ENCODE measurements at regions not wholly inside any gene's neighbourhood (a gene's known extent, or its start where the extent isn't known, plus 50 kb on each side); places are given as distances from the start of the nearest gene placed in this dataset.
"Not testable (repeated sequence)": the region's sequence is repeated elsewhere in the genome, so short reads cannot be mapped to it uniquely, and the experiment has no call there.

- no peak for ATAC-seq (replicated peaks)
- no peak overlapping the region for H3K27ac Mint-ChIP-seq
- no peak overlapping the region for H3K4me3 Mint-ChIP-seq
- H3K9me3 Mint-ChIP-seq, result peaks cover 13% of the 10 kb centered on the region
- no peaks in the 10 kb centered on the region for H3K36me3 Mint-ChIP-seq (ENCODE audit: low read depth)
- H3K27me3 Mint-ChIP-seq, result no peaks in the 10 kb centered on the region
- H3K4me1 Mint-ChIP-seq, result no peaks in the 10 kb centered on the region
Observed at GRCh38 chr4:178165251-178165950, 723.2 kb upstream of the AGA start.

GRCh38 chr4:178165951-178166308 is 723.7 kb upstream of the AGA start:
- no peak overlapping the region for H3K4me3 Mint-ChIP-seq
- H3K27me3 Mint-ChIP-seq, result no peaks in the 10 kb centered on the region
- H3K27ac Mint-ChIP-seq, result no peak overlapping the region
- H3K4me1 Mint-ChIP-seq, result no peaks in the 10 kb centered on the region
- H3K36me3 Mint-ChIP-seq (ENCODE audit: low read depth), result no peaks in the 10 kb centered on the region
- peaks cover 13% of the 10 kb centered on the region for H3K9me3 Mint-ChIP-seq
- no peak for ATAC-seq (replicated peaks)

GRCh38 chr4:178173771-178174170 is 731.5 kb upstream of the AGA start:
- Mint-ChIP-seq H3K36me3 (ENCODE audit: low read depth) (no peaks in the 10 kb centered on the region), H3K27me3 (no peaks in the 10 kb centered on the region), H3K4me1 (no peaks in the 10 kb centered on the region), H3K4me3 (no peak overlapping the region), H3K27ac (no peak overlapping the region), H3K9me3 (no peaks in the 10 kb centered on the region)
- ATAC-seq (replicated peaks), result no peak

GRCh38 chr4:178174756-178175155 is 732.5 kb upstream of the AGA start:
- Mint-ChIP-seq H3K27me3 (no peaks in the 10 kb centered on the region), H3K4me1 (no peaks in the 10 kb centered on the region), H3K4me3 (no peak overlapping the region), H3K27ac (no peak overlapping the region), H3K9me3 (no peaks in the 10 kb centered on the region), H3K36me3 (ENCODE audit: low read depth) (no peaks in the 10 kb centered on the region)
- ATAC-seq (replicated peaks), result no peak

- ATAC-seq (replicated peaks), result no peak
- Mint-ChIP-seq H3K27me3 (no peaks in the 10 kb centered on the region), H3K27ac (no peak overlapping the region), H3K4me3 (no peak overlapping the region), H3K9me3 (peaks cover 4% of the 10 kb centered on the region), H3K36me3 (ENCODE audit: low read depth) (no peaks in the 10 kb centered on the region), H3K4me1 (no peaks in the 10 kb centered on the region)
Observed at GRCh38 chr4:178185517-178185916, 743.3 kb upstream of the AGA start.

GRCh38 chr4:178192611-178193010 is 750.4 kb upstream of the AGA start:
- Mint-ChIP-seq H3K4me1 (no peaks in the 10 kb centered on the region), H3K4me3 (no peak overlapping the region), H3K27me3 (no peaks in the 10 kb centered on the region), H3K27ac (no peak overlapping the region), H3K36me3 (ENCODE audit: low read depth) (no peaks in the 10 kb centered on the region), H3K9me3 (peaks cover 4% of the 10 kb centered on the region)
- ATAC-seq (replicated peaks), result no peak

GRCh38 chr4:178196751-178197374 is 754.6 kb upstream of the AGA start:
- no peaks in the 10 kb centered on the region for H3K27me3 Mint-ChIP-seq
- H3K4me1 Mint-ChIP-seq, result no peaks in the 10 kb centered on the region
- no peak overlapping the region for H3K4me3 Mint-ChIP-seq
- no peaks in the 10 kb centered on the region for H3K36me3 Mint-ChIP-seq (ENCODE audit: low read depth)
- H3K27ac Mint-ChIP-seq, result no peak overlapping the region
- ATAC-seq (replicated peaks), result no peak
- peaks cover 8% of the 10 kb centered on the region for H3K9me3 Mint-ChIP-seq

- Mint-ChIP-seq H3K4me1 (no peaks in the 10 kb centered on the region), H3K4me3 (no peak overlapping the region), H3K36me3 (ENCODE audit: low read depth) (no peaks in the 10 kb centered on the region), H3K27ac (no peak overlapping the region), H3K27me3 (no peaks in the 10 kb centered on the region), H3K9me3 (peaks cover 8% of the 10 kb centered on the region)
- ATAC-seq (replicated peaks), result no peak
Observed at GRCh38 chr4:178198691-178199090, 756.5 kb upstream of the AGA start.

GRCh38 chr4:178202422-178202821 is 760.2 kb upstream of the AGA start:
- Mint-ChIP-seq H3K27me3 (no peaks in the 10 kb centered on the region), H3K27ac (no peak overlapping the region), H3K9me3 (peaks cover 9% of the 10 kb centered on the region), H3K36me3 (ENCODE audit: low read depth) (no peaks in the 10 kb centered on the region), H3K4me1 (no peaks in the 10 kb centered on the region), H3K4me3 (no peak overlapping the region)
- no peak for ATAC-seq (replicated peaks)

GRCh38 chr4:178205826-178206225 is 763.6 kb upstream of the AGA start:
- Mint-ChIP-seq H3K4me3 (no peak overlapping the region), H3K27me3 (no peaks in the 10 kb centered on the region), H3K36me3 (ENCODE audit: low read depth) (no peaks in the 10 kb centered on the region), H3K4me1 (no peaks in the 10 kb centered on the region), H3K27ac (no peak overlapping the region), H3K9me3 (peaks cover 13% of the 10 kb centered on the region)
- ATAC-seq (replicated peaks), result no peak

GRCh38 chr4:178215309-178215708 is 773.1 kb upstream of the AGA start:
- no peaks in the 10 kb centered on the region for H3K27me3 Mint-ChIP-seq
- H3K36me3 Mint-ChIP-seq (ENCODE audit: low read depth), result no peaks in the 10 kb centered on the region
- H3K4me3 Mint-ChIP-seq, result no peak overlapping the region
- no peaks in the 10 kb centered on the region for H3K4me1 Mint-ChIP-seq
- ATAC-seq (replicated peaks), result no peak
- no peak overlapping the region for H3K27ac Mint-ChIP-seq
- H3K9me3 Mint-ChIP-seq, result peaks cover 3% of the 10 kb centered on the region

GRCh38 chr4:178215763-178216162 is 773.5 kb upstream of the AGA start:
- Mint-ChIP-seq H3K36me3 (ENCODE audit: low read depth) (no peaks in the 10 kb centered on the region), H3K4me3 (no peak overlapping the region), H3K27me3 (no peaks in the 10 kb centered on the region), H3K9me3 (peaks cover 3% of the 10 kb centered on the region), H3K4me1 (no peaks in the 10 kb centered on the region), H3K27ac (no peak overlapping the region)
- ATAC-seq (replicated peaks), result no peak

- not testable (repeated sequence) for H3K27me3 Mint-ChIP-seq; ATAC-seq (replicated peaks); H3K27ac Mint-ChIP-seq; H3K36me3 Mint-ChIP-seq (ENCODE audit: low read depth); H3K4me3 Mint-ChIP-seq; H3K4me1 Mint-ChIP-seq
- peaks cover 12% of the 10 kb centered on the region for H3K9me3 Mint-ChIP-seq
Observed at GRCh38 chr4:178226421-178226820, 784.2 kb upstream of the AGA start.

GRCh38 chr4:178233906-178234305 is 791.7 kb upstream of the AGA start:
- Mint-ChIP-seq H3K36me3 (ENCODE audit: low read depth) (no peaks in the 10 kb centered on the region), H3K4me1 (no peaks in the 10 kb centered on the region), H3K4me3 (no peak overlapping the region), H3K27ac (no peak overlapping the region), H3K9me3 (peaks cover 14% of the 10 kb centered on the region), H3K27me3 (no peaks in the 10 kb centered on the region)
- no peak for ATAC-seq (replicated peaks)

- Mint-ChIP-seq H3K9me3 (peaks cover under 1% of the 10 kb centered on the region), H3K27me3 (no peaks in the 10 kb centered on the region), H3K4me3 (no peak overlapping the region), H3K4me1 (no peaks in the 10 kb centered on the region), H3K36me3 (ENCODE audit: low read depth) (no peaks in the 10 kb centered on the region), H3K27ac (no peak overlapping the region)
- no peak for ATAC-seq (replicated peaks)
Observed at GRCh38 chr4:178240891-178241290, 798.7 kb upstream of the AGA start.
